ENCODE measurements at regions not wholly inside any gene's neighbourhood (a gene's known extent, or its start where the extent isn't known, plus 50 kb on each side); places are given as distances from the start of the nearest gene placed in this dataset.
"Not testable (repeated sequence)": the region's sequence is repeated elsewhere in the genome, so short reads cannot be mapped to it uniquely, and the experiment has no call there.

GRCh38 chr2:18267501-18267900 lies 293.0 kb downstream of the RDH14 start:
- no peak for DNase-seq (ENCODE audit: extremely low read depth in 1 of 2, low read depth in 1 of 2)

- not testable (repeated sequence) for DNase-seq (ENCODE audit: extremely low read depth in 1 of 2, low read depth in 1 of 2)
Observed at GRCh38 chr2:18266699-18267098, 293.8 kb downstream of the RDH14 start.

- DNase-seq (ENCODE audit: extremely low read depth in 1 of 2, low read depth in 1 of 2): no peak
Observed at GRCh38 chr2:18265614-18266586, 294.6 kb downstream of the RDH14 start.

- DNase-seq (ENCODE audit: extremely low read depth in 1 of 2, low read depth in 1 of 2): no peak
Observed at GRCh38 chr2:18262601-18263000, 297.9 kb downstream of the RDH14 start.

GRCh38 chr2:18253686-18254197 lies 306.7 kb downstream of the RDH14 start:
- DNase-seq (ENCODE audit: extremely low read depth in 1 of 2, low read depth in 1 of 2): no peak

- no peak for DNase-seq (ENCODE audit: extremely low read depth in 1 of 2, low read depth in 1 of 2)
Observed at GRCh38 chr2:18251486-18251885, 309.0 kb downstream of the RDH14 start.

GRCh38 chr2:18247282-18248110 lies 313.0 kb downstream of the RDH14 start:
- no peak for DNase-seq (ENCODE audit: extremely low read depth in 1 of 2, low read depth in 1 of 2)

- DNase-seq (ENCODE audit: extremely low read depth in 1 of 2, low read depth in 1 of 2): no peak
Observed at GRCh38 chr2:18245375-18245774, 315.1 kb downstream of the RDH14 start.

GRCh38 chr2:18244845-18245244 lies 315.6 kb downstream of the RDH14 start:
- DNase-seq (ENCODE audit: extremely low read depth in 1 of 2, low read depth in 1 of 2): no peak

- no peak for DNase-seq (ENCODE audit: extremely low read depth in 1 of 2, low read depth in 1 of 2)
Observed at GRCh38 chr2:18243816-18244215, 316.6 kb downstream of the RDH14 start.

- no peak for DNase-seq (ENCODE audit: extremely low read depth in 1 of 2, low read depth in 1 of 2)
Observed at GRCh38 chr2:18242716-18243115, 317.7 kb downstream of the RDH14 start.

GRCh38 chr2:18238209-18238608 lies 322.2 kb downstream of the RDH14 start:
- DNase-seq (ENCODE audit: extremely low read depth in 1 of 2, low read depth in 1 of 2): no peak

- no peak for DNase-seq (ENCODE audit: extremely low read depth in 1 of 2, low read depth in 1 of 2)
Observed at GRCh38 chr2:18237298-18237697, 323.2 kb downstream of the RDH14 start.

GRCh38 chr2:18232731-18233438 lies 327.6 kb downstream of the RDH14 start:
- DNase-seq (ENCODE audit: extremely low read depth in 1 of 2, low read depth in 1 of 2): no peak

GRCh38 chr2:18230668-18231067 lies 329.8 kb downstream of the RDH14 start:
- no peak for DNase-seq (ENCODE audit: extremely low read depth in 1 of 2, low read depth in 1 of 2)

GRCh38 chr2:18219676-18220075 lies 340.8 kb downstream of the RDH14 start:
- no peak for DNase-seq (ENCODE audit: extremely low read depth in 1 of 2, low read depth in 1 of 2)

- DNase-seq (ENCODE audit: extremely low read depth in 1 of 2, low read depth in 1 of 2): no peak
Observed at GRCh38 chr2:18218160-18218933, 339.9 kb downstream of the KCNS3 start.

- no peak for DNase-seq (ENCODE audit: extremely low read depth in 1 of 2, low read depth in 1 of 2)
Observed at GRCh38 chr2:18214936-18215335, 336.5 kb downstream of the KCNS3 start.

- DNase-seq (ENCODE audit: extremely low read depth in 1 of 2, low read depth in 1 of 2): no peak
Observed at GRCh38 chr2:18213986-18214385, 335.5 kb downstream of the KCNS3 start.
